Mesodermal cell (in vitro differentiated cells): ENCODE measurements at regions not wholly inside any gene's neighbourhood (a gene's known extent, or its start where the extent isn't known, plus 50 kb on each side); places are given as distances from the start of the nearest gene placed in this dataset.

Experiments
- H3K27ac ChIP-seq: 2 replicates; pipeline ENCODE4 v1.7.0; 2013; ENCODE audit warnings: mild to moderate bottlenecking, low read depth, low read length, moderate library complexity; ENCODE audit not compliant: severe bottlenecking
- H3K36me3 ChIP-seq: 2 replicates; pipeline ENCODE4 v1.7.1; 2013; ENCODE audit warnings: mild to moderate bottlenecking, low read length, moderate library complexity; ENCODE audit not compliant: control insufficient read depth, insufficient read depth
- H3K4me1 ChIP-seq: one replicate; pipeline ENCODE4 v1.7.1; 2013; ENCODE audit warnings: mild to moderate bottlenecking, low read length; ENCODE audit not compliant: insufficient read depth, control insufficient read depth, poor library complexity, severe bottlenecking
- H3K4me3 ChIP-seq: 2 replicates; pipeline ENCODE4 v1.7.0; 2013; ENCODE audit warnings: low read length, control low read depth, mild to moderate bottlenecking; ENCODE audit not compliant: insufficient read depth, poor library complexity, severe bottlenecking; ENCODE audit errors: extremely low read depth
- H3K9me3 ChIP-seq: 2 replicates; pipeline ENCODE4 v1.7.1; 2013; ENCODE audit warnings: mild to moderate bottlenecking, low read length, moderate library complexity; ENCODE audit not compliant: control insufficient read depth
- WGBS, 2 experiments: methylation state at CpG; one replicate each; pipeline ENCODE4 v1.1.5; 2013; ENCODE audit warnings: missing lambda C conversion rate in 2 of 2; ENCODE audit not compliant: insufficient coverage in 2 of 2; 5-methylcytosine and 5-hydroxymethylcytosine counted together

DNA sequence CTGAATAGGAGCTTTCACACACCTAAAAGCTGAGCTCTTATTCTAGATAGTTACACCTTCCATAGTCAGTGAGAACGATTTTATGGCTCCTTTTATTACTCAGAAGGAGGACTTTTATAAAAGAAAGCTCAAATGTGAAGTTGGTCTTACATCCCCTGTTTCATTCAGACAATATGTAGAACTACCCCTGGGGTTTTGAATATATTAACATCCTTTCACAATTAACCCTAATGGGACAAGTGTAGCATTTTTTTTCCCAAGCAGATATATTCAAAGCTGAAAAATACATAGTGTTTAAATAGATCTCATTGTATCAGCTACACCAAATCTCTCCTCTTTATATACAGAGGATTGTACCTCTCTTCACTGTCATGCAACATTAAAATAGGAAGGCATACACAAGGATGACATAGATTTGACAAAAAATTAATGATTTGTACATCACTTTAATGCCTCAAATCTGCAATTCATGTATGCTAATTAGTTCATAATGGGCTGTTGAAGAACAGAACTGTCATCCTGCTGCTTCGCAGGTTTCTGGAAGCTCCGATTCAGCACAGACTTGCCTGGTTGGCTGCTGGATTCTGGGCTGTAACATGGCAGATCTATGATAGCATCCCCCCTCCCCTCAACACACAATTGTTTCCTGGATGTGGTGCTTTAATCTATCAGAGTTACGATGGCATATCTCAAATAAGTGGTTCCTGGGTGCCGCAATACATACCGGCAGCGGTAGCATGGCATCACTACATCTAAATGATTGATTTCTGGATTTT, 129.7 kb upstream of the PARD3B start:
- Histone ChIP-seq H3K36me3 (no peaks in the 10 kb centered on the region), H3K9me3 (peaks cover 7% of the 10 kb centered on the region), H3K4me1 (no peaks in the 10 kb centered on the region), H3K27ac (no peak overlapping the region), H3K4me3 (no peak overlapping the region)
- WGBS, 2 experiments = 87 to 100% methylated on average over 2 to 5 of the region's 7 CpGs

DNA sequence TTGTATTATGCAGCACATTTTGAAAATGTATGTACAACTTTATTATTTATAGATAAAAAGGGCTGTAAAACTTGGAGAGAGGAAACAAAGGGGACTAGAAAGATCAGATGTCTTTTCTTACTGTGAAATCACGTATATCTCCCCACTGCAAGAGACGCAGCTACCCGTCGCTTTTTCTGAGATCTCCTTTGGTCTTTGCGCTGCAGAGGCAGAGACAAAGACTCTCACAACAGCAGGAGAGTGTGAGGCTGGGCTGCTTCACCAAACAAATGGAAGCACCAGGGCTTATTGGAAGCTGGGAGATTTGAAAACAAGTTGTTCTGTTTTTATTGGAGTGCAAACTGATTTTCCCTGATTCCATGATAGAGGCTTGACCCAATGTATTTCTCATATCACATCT, 129.0 kb upstream of the PARD3B start:
- H3K27ac ChIP-seq = no peak overlapping the region
- H3K4me1 ChIP-seq = no peaks in the 10 kb centered on the region
- WGBS, 2 experiments = 81% methylated on average over 5 of the region's 5 CpGs; no CpG with 5 or more reads in 1 of the 2 experiments
- H3K4me3 ChIP-seq = no peak overlapping the region
- H3K36me3 ChIP-seq = no peaks in the 10 kb centered on the region
- peaks cover 7% of the 10 kb centered on the region for H3K9me3 ChIP-seq

- H3K9me3 ChIP-seq = no peaks in the 10 kb centered on the region
- H3K4me3 ChIP-seq = no peak overlapping the region
- 100% methylated on average over 1 of the region's 1 CpG; no CpG with 5 or more reads in 1 of the 2 experiments for WGBS, 2 experiments
- H3K27ac ChIP-seq = no peak overlapping the region
- no peaks in the 10 kb centered on the region for H3K36me3 ChIP-seq
- no peaks in the 10 kb centered on the region for H3K4me1 ChIP-seq
These were observed 119.5 kb upstream of the PARD3B start for GRCh38 chr2:204425821-204426220.

DNA sequence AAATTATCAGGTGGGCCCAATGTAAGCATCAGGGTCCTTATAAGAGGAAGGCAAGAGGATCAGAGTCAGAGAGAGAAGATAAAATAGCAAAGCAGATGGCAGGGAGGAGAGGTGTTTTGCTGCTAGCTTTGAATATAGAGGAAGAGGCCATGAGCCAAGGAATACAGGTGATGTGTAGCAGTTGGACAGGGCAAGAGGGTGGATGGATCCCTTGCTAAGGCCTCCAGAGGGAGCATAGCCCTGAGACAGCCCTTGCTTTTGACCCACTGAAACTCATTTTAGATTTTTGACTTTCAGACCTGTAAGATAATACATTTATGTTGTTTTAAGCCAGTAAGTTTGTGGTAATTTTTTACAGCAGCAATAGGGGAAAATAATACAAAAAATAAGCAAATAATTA, 116.6 kb upstream of the PARD3B start:
- no peaks in the 10 kb centered on the region for H3K4me1 ChIP-seq
- no peak overlapping the region for H3K4me3 ChIP-seq
- no peak overlapping the region for H3K27ac ChIP-seq
- no peaks in the 10 kb centered on the region for H3K36me3 ChIP-seq
- peaks cover 10% of the 10 kb centered on the region for H3K9me3 ChIP-seq

GRCh38 chr2:204431529-204431928, 113.7 kb upstream of the PARD3B start:
- WGBS, 2 experiments = 83% methylated on average over 1 of the region's 1 CpG; no CpG with 5 or more reads in 1 of the 2 experiments
- no peak overlapping the region for H3K27ac ChIP-seq
- H3K36me3 ChIP-seq = no peaks in the 10 kb centered on the region
- no peak overlapping the region for H3K4me3 ChIP-seq
- peaks cover 3% of the 10 kb centered on the region for H3K4me1 ChIP-seq
- peaks cover 10% of the 10 kb centered on the region for H3K9me3 ChIP-seq

- WGBS, 2 experiments = 92 to 94% methylated on average over 3 to 5 of the region's 6 CpGs
- Histone ChIP-seq H3K4me3 (no peak overlapping the region), H3K9me3 (peaks cover 10% of the 10 kb centered on the region), H3K4me1 (peaks cover 3% of the 10 kb centered on the region), H3K36me3 (no peaks in the 10 kb centered on the region), H3K27ac (no peak overlapping the region)
These were observed 113.1 kb upstream of the PARD3B start for GRCh38 chr2:204432196-204432595.

GRCh38 chr2:204434660-204435462, 110.4 kb upstream of the PARD3B start:
- Histone ChIP-seq H3K36me3 (no peaks in the 10 kb centered on the region), H3K27ac (no peak overlapping the region), H3K4me1 (peaks cover 3% of the 10 kb centered on the region), H3K4me3 (no peak overlapping the region), H3K9me3 (peaks cover 10% of the 10 kb centered on the region)
- WGBS, 2 experiments = 57 to 60% methylated on average over 1 to 2 of the region's 3 CpGs

- WGBS, 2 experiments = no CpG with 5 or more reads among the region's 1 CpG
- H3K4me3 ChIP-seq = no peak overlapping the region
- H3K27ac ChIP-seq = no peak overlapping the region
- H3K4me1 ChIP-seq = peaks cover 3% of the 10 kb centered on the region
- peaks cover 10% of the 10 kb centered on the region for H3K9me3 ChIP-seq
- no peaks in the 10 kb centered on the region for H3K36me3 ChIP-seq
These were observed 109.0 kb upstream of the PARD3B start for GRCh38 chr2:204436230-204436629.

DNA sequence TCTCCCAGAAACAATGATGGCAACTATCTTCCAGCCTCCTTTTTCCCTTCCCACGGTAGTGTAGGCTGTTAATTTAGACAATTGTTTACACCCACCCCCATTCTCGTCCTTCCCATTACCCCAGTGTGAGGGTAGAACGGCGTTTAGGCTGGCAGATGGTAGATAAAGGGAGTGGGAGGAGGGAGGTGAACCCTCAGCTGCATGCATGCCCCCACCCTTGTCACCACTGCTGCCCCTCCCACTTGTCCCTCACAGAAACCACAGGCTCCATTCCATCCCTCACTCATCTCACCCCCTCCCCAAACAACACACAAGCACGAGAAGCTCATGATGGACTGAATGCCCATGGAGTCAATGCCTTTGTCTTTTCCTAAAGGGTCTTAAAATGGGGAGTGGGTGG, 107.9 kb upstream of the PARD3B start:
- H3K9me3 ChIP-seq = peaks cover 5% of the 10 kb centered on the region
- no peaks in the 10 kb centered on the region for H3K36me3 ChIP-seq
- no peak overlapping the region for H3K27ac ChIP-seq
- no CpG with 5 or more reads among the region's 5 CpGs for WGBS, 2 experiments
- no peak overlapping the region for H3K4me3 ChIP-seq
- H3K4me1 ChIP-seq = peaks cover 3% of the 10 kb centered on the region

GRCh38 chr2:204437815-204438756, 107.2 kb upstream of the PARD3B start:
- peaks cover 1% of the 10 kb centered on the region for H3K9me3 ChIP-seq
- no peaks in the 10 kb centered on the region for H3K36me3 ChIP-seq
- H3K4me3 ChIP-seq = no peak overlapping the region
- H3K27ac ChIP-seq = no peak overlapping the region
- H3K4me1 ChIP-seq = peaks cover 3% of the 10 kb centered on the region
- 86 to 91% methylated on average over 16 to 17 of the region's 18 CpGs for WGBS, 2 experiments
